ENCODE measurements at regions not wholly inside any gene's neighbourhood (a gene's known extent, or its start where the extent isn't known, plus 50 kb on each side); places are given as distances from the start of the nearest gene placed in this dataset.
A peak's percentile ranks its signal among the peaks of the same experiment; 100 is the strongest.

DNA sequence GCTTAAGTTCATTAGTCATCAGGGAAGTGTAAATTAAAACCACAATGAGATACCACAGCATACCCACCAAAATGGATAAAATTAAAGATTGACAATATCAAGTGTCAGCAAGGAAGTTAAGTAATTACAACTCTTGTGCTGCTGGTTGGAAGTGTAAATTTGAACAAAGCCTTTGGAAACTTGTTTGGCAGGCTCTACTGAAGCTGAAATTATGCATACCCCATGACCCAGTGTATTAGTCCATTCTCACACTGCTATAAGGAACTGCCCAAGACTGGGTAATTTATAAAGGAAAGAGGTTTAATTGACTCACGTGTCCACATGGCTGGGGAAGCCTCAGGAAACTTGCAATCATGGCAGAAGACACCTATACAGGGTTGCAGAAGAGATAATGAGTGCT is 196.1 kb downstream of the PDCD6IP start:
- no peak overlapping the region for H3K4me3 ChIP-seq (ENCODE audit: low read depth, low read length)
- DNase-seq (ENCODE audit: low read depth), result no peak
- no peak for TF ChIP-seq CTCF (conservative IDR thresholded peaks at IDR 0.05; ENCODE audit: low read depth, low read length)

GRCh38 chr3:34000301-34000700 is 201.9 kb downstream of the PDCD6IP start:
- no peak overlapping the region for H3K4me3 ChIP-seq (ENCODE audit: low read depth, low read length)
- no peak for DNase-seq (ENCODE audit: low read depth)
- no peak for TF ChIP-seq CTCF (conservative IDR thresholded peaks at IDR 0.05; ENCODE audit: low read depth, low read length)

- no peak overlapping the region for H3K4me3 ChIP-seq (ENCODE audit: low read depth, low read length)
- DNase-seq (ENCODE audit: low read depth), result no peak
- TF ChIP-seq CTCF (conservative IDR thresholded peaks at IDR 0.05; ENCODE audit: low read depth, low read length), result no peak
Measured at GRCh38 chr3:34001022-34001421, 202.6 kb downstream of the PDCD6IP start.

DNA sequence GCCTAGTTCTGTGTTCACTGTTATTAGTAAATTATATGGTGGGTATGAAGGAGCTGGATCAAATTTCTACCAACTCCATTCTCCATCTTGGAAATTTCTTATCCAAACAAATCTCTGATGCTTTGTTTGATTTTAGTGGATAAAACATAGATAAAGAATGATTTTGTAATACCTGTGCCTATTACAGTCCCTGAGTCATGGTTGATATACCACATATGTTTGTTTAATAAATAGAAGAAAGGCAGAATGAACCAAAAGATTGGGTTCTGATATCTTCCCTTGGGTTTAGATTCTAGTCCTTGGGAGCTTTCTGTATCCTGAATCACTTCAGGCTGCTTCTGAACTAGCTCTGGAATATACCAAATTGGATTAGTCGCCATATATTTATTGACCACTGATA is 203.6 kb downstream of the PDCD6IP start:
- DNase-seq (ENCODE audit: low read depth), result no peak
- TF ChIP-seq CTCF (conservative IDR thresholded peaks at IDR 0.05; ENCODE audit: low read depth, low read length), result no peak
- H3K4me3 ChIP-seq (ENCODE audit: low read depth, low read length), result no peak overlapping the region

DNA sequence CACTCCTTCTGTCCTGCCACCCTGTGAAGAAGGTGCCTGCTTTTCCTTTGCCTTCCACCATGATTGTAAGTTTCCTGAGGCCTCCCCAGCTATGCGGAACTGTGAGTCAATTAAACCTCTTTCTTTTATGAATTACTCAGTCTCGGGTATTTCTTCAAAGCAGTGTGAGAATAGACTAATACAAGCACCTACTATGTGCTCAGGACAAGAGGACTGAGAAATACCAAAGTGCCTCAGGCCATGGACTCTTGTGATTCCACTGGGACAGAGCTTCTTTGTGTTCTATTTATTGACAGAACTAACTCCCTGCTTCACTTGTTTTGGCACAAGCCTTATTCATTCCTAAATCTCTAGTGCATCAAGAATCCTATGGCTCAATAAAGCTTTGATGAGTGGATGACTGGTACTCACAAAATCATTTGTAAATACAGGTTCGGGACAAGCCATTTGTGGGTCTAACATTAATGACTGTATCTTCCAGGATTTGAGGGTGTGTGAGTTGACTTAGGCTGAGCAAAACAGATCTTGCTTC is 204.2 kb downstream of the PDCD6IP start:
- DNase-seq (ENCODE audit: low read depth), result no peak
- no peak overlapping the region for H3K4me3 ChIP-seq (ENCODE audit: low read depth, low read length)
- no peak for TF ChIP-seq CTCF (conservative IDR thresholded peaks at IDR 0.05; ENCODE audit: low read depth, low read length)

- TF ChIP-seq CTCF (conservative IDR thresholded peaks at IDR 0.05; ENCODE audit: low read depth, low read length), result no peak
- peak; percentile 68 for DNase-seq (ENCODE audit: low read depth)
- no peak overlapping the region for H3K4me3 ChIP-seq (ENCODE audit: low read depth, low read length)
Measured at GRCh38 chr3:34005886-34006285, 207.5 kb downstream of the PDCD6IP start.

GRCh38 chr3:34008191-34008590 is 209.8 kb downstream of the PDCD6IP start:
- no peak overlapping the region for H3K4me3 ChIP-seq (ENCODE audit: low read depth, low read length)
- peak; percentile 65 for DNase-seq (ENCODE audit: low read depth)
- TF ChIP-seq CTCF (conservative IDR thresholded peaks at IDR 0.05; ENCODE audit: low read depth, low read length), result no peak

Measured in choroid plexus epithelial cell (primary cell).